HS-27A (cell line): ENCODE measurements at regions not wholly inside any gene's neighbourhood (a gene's known extent, or its start where the extent isn't known, plus 50 kb on each side); places are given as distances from the start of the nearest gene placed in this dataset.

Experiments
- DNase-seq: peaks from one replicate; pipeline ENCODE4 v3.0.0-alpha.2; 2012; ENCODE audit warnings: low read depth, missing footprints

GRCh38 chr5:61910771-61911170 lies 395.2 kb upstream of the KIF2A start:
- peak; percentile 47 for DNase-seq

- DNase-seq = no peak
These were observed 393.4 kb upstream of the KIF2A start for GRCh38 chr5:61912559-61912958.

- no peak for DNase-seq
These were observed 390.4 kb upstream of the KIF2A start for GRCh38 chr5:61915646-61916045.

GRCh38 chr5:61916621-61917620 lies 389.1 kb upstream of the KIF2A start:
- no peak for DNase-seq

GRCh38 chr5:61918611-61919010 lies 387.4 kb upstream of the KIF2A start:
- no peak for DNase-seq

GRCh38 chr5:61919920-61920319 lies 386.1 kb upstream of the KIF2A start:
- DNase-seq = no peak

GRCh38 chr5:61924251-61924650 lies 381.8 kb upstream of the KIF2A start:
- no peak for DNase-seq

- no peak for DNase-seq
These were observed 379.1 kb upstream of the KIF2A start for GRCh38 chr5:61926911-61927310.

- DNase-seq = no peak
These were observed 374.8 kb upstream of the KIF2A start for GRCh38 chr5:61931236-61931635.

GRCh38 chr5:61933787-61934626 lies 372.0 kb upstream of the KIF2A start:
- no peak for DNase-seq

GRCh38 chr5:61941637-61942036 lies 364.4 kb upstream of the KIF2A start:
- DNase-seq = no peak

GRCh38 chr5:61942462-61943049 lies 363.4 kb upstream of the KIF2A start:
- no peak for DNase-seq

- no peak for DNase-seq
These were observed 362.3 kb upstream of the KIF2A start for GRCh38 chr5:61943713-61944112.

- no peak for DNase-seq
These were observed 357.9 kb upstream of the KIF2A start for GRCh38 chr5:61948151-61948550.

GRCh38 chr5:61949054-61949678 lies 356.8 kb upstream of the KIF2A start:
- no peak for DNase-seq

GRCh38 chr5:61949679-61950435 lies 356.1 kb upstream of the KIF2A start:
- no peak for DNase-seq

- no peak for DNase-seq
These were observed 354.7 kb upstream of the KIF2A start for GRCh38 chr5:61951295-61951694.

GRCh38 chr5:61953913-61954312 lies 352.1 kb upstream of the KIF2A start:
- no peak for DNase-seq

- peak; percentile 75 for DNase-seq
These were observed 341.8 kb upstream of the KIF2A start for GRCh38 chr5:61964201-61964600.

GRCh38 chr5:61965069-61965468 lies 340.9 kb upstream of the KIF2A start:
- no peak for DNase-seq

- DNase-seq = no peak
These were observed 340.5 kb upstream of the KIF2A start for GRCh38 chr5:61965490-61965889.
